Karpas-422 (cell line): ENCODE measurements at regions not wholly inside any gene's neighbourhood (a gene's known extent, or its start where the extent isn't known, plus 50 kb on each side); places are given as distances from the start of the nearest gene placed in this dataset.
"Not testable (repeated sequence)": the region's sequence is repeated elsewhere in the genome, so short reads cannot be mapped to it uniquely, and the experiment has no call there.

Experiments
- DNase-seq: peaks from one replicate; pipeline ENCODE4 v3.0.0-alpha.2; 2015
- H2AFZ ChIP-seq: fragments of 200-600 bp; sonication (generic); 2 replicates; pipeline ENCODE4 v1.6.1; 2014; ENCODE audit warnings: antibody characterized with exemption, low read length, mixed read lengths
- H3K27ac ChIP-seq: fragments of 200-600 bp; sonication (generic); 2 replicates; pipeline ENCODE4 v1.5.1; 2014; ENCODE audit warnings: mild to moderate bottlenecking, low read length, moderate library complexity
- H3K27me3 ChIP-seq: fragments of 200-600 bp; sonication (generic); 2 replicates; pipeline ENCODE4 v1.6.1; 2014; ENCODE audit warnings: low read length, mixed read lengths
- H3K36me3 ChIP-seq: fragments of 200-600 bp; sonication (generic); 2 replicates; pipeline ENCODE4 v1.6.1; 2014; ENCODE audit warnings: low read length, mixed read lengths; ENCODE audit not compliant: insufficient read depth
- H3K4me1 ChIP-seq: fragments of 200-600 bp; sonication (generic); 2 replicates; pipeline ENCODE4 v1.6.1; 2014; ENCODE audit warnings: mild to moderate bottlenecking, low read length, mixed read lengths
- H3K4me2 ChIP-seq: fragments of 200-600 bp; sonication (generic); 2 replicates; pipeline ENCODE4 v1.6.1; 2014; ENCODE audit warnings: low read length, low read depth, mild to moderate bottlenecking; ENCODE audit not compliant: poor library complexity, severe bottlenecking
- H3K4me3 ChIP-seq: fragments of 200-600 bp; sonication (generic); 2 replicates; pipeline ENCODE4 v1.5.1; 2014; ENCODE audit warnings: mild to moderate bottlenecking, antibody characterized with exemption, low read length, mixed read lengths
- H3K79me2 ChIP-seq: fragments of 200-600 bp; sonication (generic); 2 replicates; pipeline ENCODE4 v1.6.1; 2014; ENCODE audit warnings: mild to moderate bottlenecking, low read length, mixed read lengths
- H3K9ac ChIP-seq: fragments of 200-600 bp; sonication (generic); 2 replicates; pipeline ENCODE4 v1.6.0; 2014; ENCODE audit warnings: low read length
- H3K9me2 ChIP-seq: fragments of 200-600 bp; sonication (generic), shearing (Covaris generic); replicated peaks from 2 replicates; pipeline ENCODE4 v1.6.0; 2014; ENCODE audit warnings: mild to moderate bottlenecking, low read length, moderate library complexity; ENCODE audit not compliant: insufficient read depth
- H3K9me3 ChIP-seq: fragments of 300-700, 200-600 bp; sonication (generic); 2 replicates; pipeline ENCODE4 v1.6.1; 2014; ENCODE audit warnings: low read length, mixed read lengths
- H4K20me1 ChIP-seq: fragments of 200-600 bp; sonication (generic); 2 replicates; pipeline ENCODE4 v1.6.1; 2014; ENCODE audit warnings: mild to moderate bottlenecking, antibody characterized with exemption, low read length, low read depth; ENCODE audit not compliant: insufficient read depth

- H3K27ac ChIP-seq, H3K4me3 ChIP-seq, H3K9ac ChIP-seq, H4K20me1 ChIP-seq, H3K9me3 ChIP-seq, H3K4me1 ChIP-seq, H3K79me2 ChIP-seq, H3K27me3 ChIP-seq, H3K36me3 ChIP-seq, DNase-seq, H3K4me2 ChIP-seq, H2AFZ ChIP-seq, H3K9me2 ChIP-seq: not testable (repeated sequence)
Observed at GRCh38 chr9:97133966-97134365, 95.0 kb upstream of the CTSV start.

GRCh38 chr9:97132865-97133264, 93.9 kb upstream of the CTSV start:
- DNase-seq = no peak
- no peaks in the 10 kb centered on the region for H3K4me1 ChIP-seq
- no peaks in the 10 kb centered on the region for H3K9me2 ChIP-seq
- H4K20me1 ChIP-seq = no peaks in the 10 kb centered on the region
- no peaks in the 10 kb centered on the region for H3K9me3 ChIP-seq
- H3K79me2 ChIP-seq = no peaks in the 10 kb centered on the region
- H3K4me2 ChIP-seq = no peak overlapping the region
- H3K4me3 ChIP-seq = no peak overlapping the region
- H3K9ac ChIP-seq = no peak overlapping the region
- no peaks in the 10 kb centered on the region for H3K36me3 ChIP-seq
- H3K27ac ChIP-seq = no peak overlapping the region
- H2AFZ ChIP-seq = no peak overlapping the region
- no peaks in the 10 kb centered on the region for H3K27me3 ChIP-seq

- not testable (repeated sequence) for H3K36me3 ChIP-seq, H3K9me2 ChIP-seq, H3K27me3 ChIP-seq, H3K4me2 ChIP-seq, H4K20me1 ChIP-seq, H3K79me2 ChIP-seq, H2AFZ ChIP-seq, H3K27ac ChIP-seq, H3K9ac ChIP-seq, H3K4me1 ChIP-seq, DNase-seq, H3K9me3 ChIP-seq, H3K4me3 ChIP-seq
Observed at GRCh38 chr9:97130864-97131263, 91.9 kb upstream of the CTSV start.

- not testable (repeated sequence) for H3K79me2 ChIP-seq, H2AFZ ChIP-seq, H3K27me3 ChIP-seq, H3K4me3 ChIP-seq, H3K9ac ChIP-seq, H3K9me2 ChIP-seq, H3K9me3 ChIP-seq, H3K4me1 ChIP-seq, DNase-seq, H3K36me3 ChIP-seq, H3K27ac ChIP-seq, H4K20me1 ChIP-seq, H3K4me2 ChIP-seq
Observed at GRCh38 chr9:97130387-97130786, 91.4 kb upstream of the CTSV start.

GRCh38 chr9:97128919-97129318, 90.0 kb upstream of the CTSV start:
- Histone ChIP-seq H4K20me1 (no peaks in the 10 kb centered on the region), H3K4me3 (no peak overlapping the region), H3K9me3 (no peaks in the 10 kb centered on the region), H3K27ac (no peak overlapping the region), H3K27me3 (no peaks in the 10 kb centered on the region), H3K36me3 (no peaks in the 10 kb centered on the region), H3K9me2 (no peaks in the 10 kb centered on the region), H3K9ac (no peak overlapping the region), H3K4me2 (no peak overlapping the region), H2AFZ (no peak overlapping the region), H3K4me1 (no peaks in the 10 kb centered on the region), H3K79me2 (no peaks in the 10 kb centered on the region)
- no peak for DNase-seq

GRCh38 chr9:97124256-97124655, 85.3 kb upstream of the CTSV start:
- no peak for DNase-seq
- Histone ChIP-seq H3K4me2 (no peak overlapping the region), H2AFZ (no peak overlapping the region), H3K4me3 (no peak overlapping the region), H3K4me1 (no peaks in the 10 kb centered on the region), H3K27me3 (no peaks in the 10 kb centered on the region), H3K36me3 (no peaks in the 10 kb centered on the region), H3K27ac (no peak overlapping the region), H3K9me3 (no peaks in the 10 kb centered on the region), H3K9me2 (no peaks in the 10 kb centered on the region), H3K9ac (no peak overlapping the region), H4K20me1 (no peaks in the 10 kb centered on the region), H3K79me2 (no peaks in the 10 kb centered on the region)

- H3K4me3 ChIP-seq = no peak overlapping the region
- no peaks in the 10 kb centered on the region for H3K27me3 ChIP-seq
- H3K9me3 ChIP-seq = no peaks in the 10 kb centered on the region
- H3K79me2 ChIP-seq = no peaks in the 10 kb centered on the region
- no peak for DNase-seq
- no peak overlapping the region for H3K27ac ChIP-seq
- H3K9me2 ChIP-seq = no peaks in the 10 kb centered on the region
- no peak overlapping the region for H2AFZ ChIP-seq
- no peak overlapping the region for H3K9ac ChIP-seq
- no peaks in the 10 kb centered on the region for H3K36me3 ChIP-seq
- H4K20me1 ChIP-seq = no peaks in the 10 kb centered on the region
- no peaks in the 10 kb centered on the region for H3K4me1 ChIP-seq
- no peak overlapping the region for H3K4me2 ChIP-seq
Observed at GRCh38 chr9:97110696-97111095, 71.8 kb upstream of the CTSV start.

- no peaks in the 10 kb centered on the region for H3K4me1 ChIP-seq
- no peaks in the 10 kb centered on the region for H3K36me3 ChIP-seq
- no peak overlapping the region for H3K27ac ChIP-seq
- DNase-seq = peak; percentile 81
- no peak overlapping the region for H3K9ac ChIP-seq
- no peaks in the 10 kb centered on the region for H3K9me2 ChIP-seq
- H2AFZ ChIP-seq = no peak overlapping the region
- H3K27me3 ChIP-seq = no peaks in the 10 kb centered on the region
- no peak overlapping the region for H3K4me2 ChIP-seq
- H4K20me1 ChIP-seq = no peaks in the 10 kb centered on the region
- H3K4me3 ChIP-seq = no peak overlapping the region
- no peaks in the 10 kb centered on the region for H3K9me3 ChIP-seq
- no peaks in the 10 kb centered on the region for H3K79me2 ChIP-seq
Observed at GRCh38 chr9:97109194-97109811, 70.4 kb upstream of the CTSV start.

- H4K20me1 ChIP-seq, H3K36me3 ChIP-seq, H3K4me2 ChIP-seq, DNase-seq, H3K4me1 ChIP-seq, H3K4me3 ChIP-seq, H3K9me2 ChIP-seq, H3K79me2 ChIP-seq, H2AFZ ChIP-seq, H3K27me3 ChIP-seq, H3K27ac ChIP-seq, H3K9me3 ChIP-seq, H3K9ac ChIP-seq: not testable (repeated sequence)
Observed at GRCh38 chr9:97105220-97105619, 66.3 kb upstream of the CTSV start.
